ENCODE measurements at regions not wholly inside any gene's neighbourhood (a gene's known extent, or its start where the extent isn't known, plus 50 kb on each side); places are given as distances from the start of the nearest gene placed in this dataset.

DNA sequence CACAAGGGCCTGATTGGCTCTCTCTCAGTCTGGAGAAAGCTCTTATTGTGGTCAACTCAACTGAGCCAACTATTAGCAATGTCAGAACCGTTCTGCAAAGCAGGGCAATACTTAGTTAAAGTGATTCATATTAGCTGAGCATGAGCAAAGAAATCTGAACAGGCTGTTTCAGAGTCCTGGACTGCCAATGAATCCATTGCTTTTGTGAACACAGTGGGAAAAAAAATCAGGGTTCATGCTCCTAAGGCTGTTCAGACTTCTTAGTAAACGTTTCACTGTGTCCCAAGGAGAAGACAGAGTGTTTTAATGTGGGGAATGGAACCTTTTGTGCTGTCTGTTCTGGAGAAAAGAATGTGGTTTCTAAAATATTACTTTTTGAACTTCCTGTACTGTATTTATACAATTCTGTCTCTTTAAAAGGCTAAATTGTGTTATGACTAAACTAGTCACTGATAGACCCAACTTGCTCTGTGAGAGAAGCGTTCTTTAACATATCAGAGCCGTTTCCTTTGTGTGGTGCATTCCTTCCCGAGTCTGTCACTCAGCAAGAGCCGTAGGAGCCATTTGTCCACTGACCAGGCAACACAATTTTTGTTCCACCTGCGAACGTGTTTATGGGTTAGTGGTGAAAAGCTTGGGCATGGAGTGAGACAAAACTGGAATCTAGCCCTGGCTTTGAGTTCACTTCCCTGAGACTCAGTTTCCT is 366.1 kb downstream of the FBXO8 start:
- H3K4me1 ChIP-seq (ENCODE audit: control insufficient read depth in 2 of 2, insufficient read depth in 2 of 2, low read length in 2 of 2), result no peaks in the 10 kb centered on the region
- H3K27me3 ChIP-seq (ENCODE audit: control insufficient read depth in 2 of 2, insufficient read depth in 1 of 2, low read length in 1 of 2), result no peaks in the 10 kb centered on the region
- WGBS, result 71% methylated on average over 8 of the region's 8 CpGs
- H3K36me3 ChIP-seq (ENCODE audit: control insufficient read depth in 2 of 2, insufficient read depth in 2 of 2, low read length in 1 of 2), result no peaks in the 10 kb centered on the region
- DNase-seq (ENCODE audit: low read depth in 6 of 9, low spot score in 9 of 9), result no peak
- H3K9me3 ChIP-seq (ENCODE audit: control insufficient read depth in 2 of 2, insufficient read depth in 1 of 2, low read length in 1 of 2), result no peaks in the 10 kb centered on the region
- H3K27ac ChIP-seq (ENCODE audit: low read depth in 1 of 2, low read length in 1 of 2), result no peak overlapping the region
- no peak overlapping the region for H3K4me3 ChIP-seq (ENCODE audit: low read length in 2 of 2)

DNA sequence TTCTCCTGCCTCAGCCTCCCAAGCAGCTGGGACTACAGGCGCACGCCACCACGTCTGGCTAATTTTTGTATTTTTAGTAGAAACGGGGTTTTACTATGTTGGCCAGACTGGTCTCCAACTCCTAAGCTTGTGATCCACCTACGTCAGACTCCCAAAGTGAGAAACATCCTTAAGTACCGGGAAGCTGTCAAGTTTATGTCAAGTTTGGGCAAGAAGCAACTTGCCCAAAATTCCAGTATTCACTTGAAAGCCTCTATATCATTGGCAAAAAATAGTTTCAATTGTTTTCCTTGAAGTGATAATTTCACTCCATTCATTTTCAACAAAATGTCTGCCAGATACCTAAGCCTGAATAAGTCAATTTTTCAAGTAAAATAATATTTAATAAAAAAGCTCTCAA is 370.0 kb downstream of the FBXO8 start:
- H3K36me3 ChIP-seq (ENCODE audit: control insufficient read depth in 2 of 2, insufficient read depth in 2 of 2, low read length in 1 of 2), result no peaks in the 10 kb centered on the region
- no peak overlapping the region for H3K27ac ChIP-seq (ENCODE audit: low read depth in 1 of 2, low read length in 1 of 2)
- no peak overlapping the region for H3K4me3 ChIP-seq (ENCODE audit: low read length in 2 of 2)
- H3K27me3 ChIP-seq (ENCODE audit: control insufficient read depth in 2 of 2, insufficient read depth in 1 of 2, low read length in 1 of 2), result no peaks in the 10 kb centered on the region
- no peaks in the 10 kb centered on the region for H3K4me1 ChIP-seq (ENCODE audit: control insufficient read depth in 2 of 2, insufficient read depth in 2 of 2, low read length in 2 of 2)
- WGBS, result 92% methylated on average over 6 of the region's 6 CpGs
- DNase-seq (ENCODE audit: low read depth in 6 of 9, low spot score in 9 of 9), result no peak
- H3K9me3 ChIP-seq (ENCODE audit: control insufficient read depth in 2 of 2, insufficient read depth in 1 of 2, low read length in 1 of 2), result no peaks in the 10 kb centered on the region

DNA sequence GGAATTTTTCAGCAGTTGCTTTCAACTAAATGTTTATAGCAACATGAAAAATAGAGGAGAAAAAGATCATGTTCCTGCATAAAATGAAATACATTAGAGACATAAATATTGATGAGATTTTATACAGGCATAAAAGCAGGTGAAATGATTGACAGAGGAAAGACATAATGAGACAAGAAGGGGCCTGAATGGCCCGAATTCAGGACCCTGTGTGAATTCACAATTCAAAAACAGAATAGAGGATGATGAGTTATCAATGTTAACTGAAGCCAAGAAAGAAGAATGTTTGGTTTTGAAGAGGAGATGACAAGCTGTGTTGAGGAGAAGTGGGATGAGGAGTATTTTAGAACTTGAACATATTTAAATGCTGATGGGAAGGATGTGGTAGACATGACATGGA is 371.1 kb downstream of the FBXO8 start:
- Histone ChIP-seq H3K4me3 (ENCODE audit: low read length in 2 of 2) (no peak overlapping the region), H3K4me1 (ENCODE audit: control insufficient read depth in 2 of 2, insufficient read depth in 2 of 2, low read length in 2 of 2) (no peaks in the 10 kb centered on the region), H3K27me3 (ENCODE audit: control insufficient read depth in 2 of 2, insufficient read depth in 1 of 2, low read length in 1 of 2) (no peaks in the 10 kb centered on the region), H3K9me3 (ENCODE audit: control insufficient read depth in 2 of 2, insufficient read depth in 1 of 2, low read length in 1 of 2) (no peaks in the 10 kb centered on the region), H3K36me3 (ENCODE audit: control insufficient read depth in 2 of 2, insufficient read depth in 2 of 2, low read length in 1 of 2) (no peaks in the 10 kb centered on the region), H3K27ac (ENCODE audit: low read depth in 1 of 2, low read length in 1 of 2) (no peak overlapping the region)
- WGBS, result 71% methylated on average over 1 of the region's 1 CpG
- no peak for DNase-seq (ENCODE audit: low read depth in 6 of 9, low spot score in 9 of 9)

DNA sequence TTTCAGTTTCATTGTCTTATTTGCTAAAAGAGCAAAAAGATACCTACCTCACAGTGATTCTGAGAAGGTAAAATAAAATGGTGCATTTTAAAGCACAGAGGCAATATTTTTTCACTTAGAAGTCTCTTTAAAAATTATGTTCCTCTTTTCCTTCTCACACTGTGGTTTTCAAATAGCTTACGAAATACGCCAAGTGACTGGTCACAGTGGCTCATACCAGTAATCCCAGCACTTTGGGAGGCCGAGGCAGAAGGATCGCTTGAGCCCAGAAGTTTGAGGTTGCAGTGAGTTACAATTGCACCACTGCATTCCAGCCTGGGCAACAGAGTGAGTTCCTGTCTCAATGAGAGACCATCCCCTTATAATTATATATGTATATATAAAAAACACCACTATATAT is 372.6 kb downstream of the FBXO8 start:
- Histone ChIP-seq H3K27ac (ENCODE audit: low read depth in 1 of 2, low read length in 1 of 2) (no peak overlapping the region), H3K27me3 (ENCODE audit: control insufficient read depth in 2 of 2, insufficient read depth in 1 of 2, low read length in 1 of 2) (no peaks in the 10 kb centered on the region), H3K36me3 (ENCODE audit: control insufficient read depth in 2 of 2, insufficient read depth in 2 of 2, low read length in 1 of 2) (no peaks in the 10 kb centered on the region), H3K4me1 (ENCODE audit: control insufficient read depth in 2 of 2, insufficient read depth in 2 of 2, low read length in 2 of 2) (no peaks in the 10 kb centered on the region), H3K4me3 (ENCODE audit: low read length in 2 of 2) (no peak overlapping the region), H3K9me3 (ENCODE audit: control insufficient read depth in 2 of 2, insufficient read depth in 1 of 2, low read length in 1 of 2) (no peaks in the 10 kb centered on the region)
- no peak for DNase-seq (ENCODE audit: low read depth in 6 of 9, low spot score in 9 of 9)
- 45% methylated on average over 4 of the region's 4 CpGs for WGBS

DNA sequence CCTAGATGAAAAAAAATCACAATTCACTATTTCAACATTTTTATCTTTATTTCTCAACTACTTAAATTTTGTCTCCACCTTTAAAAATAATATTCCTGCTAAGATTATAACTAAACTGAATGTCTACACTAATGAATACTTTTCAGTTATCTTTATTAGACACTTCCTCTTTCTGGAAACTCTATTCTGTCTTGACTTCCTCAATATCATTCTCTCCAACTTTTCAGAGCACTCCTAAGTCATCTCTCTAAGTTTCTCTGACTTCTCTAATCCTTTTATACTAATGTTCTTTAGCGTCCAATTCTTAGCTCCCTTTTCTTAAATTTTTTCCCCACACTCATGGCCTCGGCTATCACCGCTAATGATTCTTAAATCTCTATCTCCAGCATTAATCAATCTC is 374.2 kb downstream of the FBXO8 start:
- Histone ChIP-seq H3K4me1 (ENCODE audit: control insufficient read depth in 2 of 2, insufficient read depth in 2 of 2, low read length in 2 of 2) (no peaks in the 10 kb centered on the region), H3K36me3 (ENCODE audit: control insufficient read depth in 2 of 2, insufficient read depth in 2 of 2, low read length in 1 of 2) (no peaks in the 10 kb centered on the region), H3K27me3 (ENCODE audit: control insufficient read depth in 2 of 2, insufficient read depth in 1 of 2, low read length in 1 of 2) (no peaks in the 10 kb centered on the region), H3K4me3 (ENCODE audit: low read length in 2 of 2) (no peak overlapping the region), H3K9me3 (ENCODE audit: control insufficient read depth in 2 of 2, insufficient read depth in 1 of 2, low read length in 1 of 2) (no peaks in the 10 kb centered on the region), H3K27ac (ENCODE audit: low read depth in 1 of 2, low read length in 1 of 2) (no peak overlapping the region)
- WGBS, result 79% methylated on average over 3 of the region's 3 CpGs
- no peak for DNase-seq (ENCODE audit: low read depth in 6 of 9, low spot score in 9 of 9)

DNA sequence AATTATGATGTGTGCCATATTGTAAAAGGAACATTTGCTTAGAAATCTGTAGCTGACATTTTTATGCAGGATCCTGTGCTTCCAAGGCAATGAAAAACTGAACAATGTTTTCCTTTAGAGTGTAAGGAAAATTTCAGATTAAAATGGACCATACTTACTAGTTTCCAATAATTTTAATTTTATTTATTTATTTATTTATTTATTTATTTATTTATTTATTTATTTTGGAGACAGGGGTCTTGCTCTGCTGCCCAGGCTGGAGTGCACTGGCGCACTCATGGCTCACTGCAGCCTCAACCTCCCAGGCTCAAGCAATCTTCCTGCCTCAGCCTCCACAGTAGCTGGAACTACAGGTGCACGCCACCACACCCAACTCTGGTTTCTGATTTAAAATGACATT is 369.8 kb upstream of the HAND2 start:
- no peak overlapping the region for H3K27ac ChIP-seq (ENCODE audit: low read depth in 1 of 2, low read length in 1 of 2)
- H3K9me3 ChIP-seq (ENCODE audit: control insufficient read depth in 2 of 2, insufficient read depth in 1 of 2, low read length in 1 of 2), result no peaks in the 10 kb centered on the region
- WGBS, result 93% methylated on average over 2 of the region's 2 CpGs
- no peaks in the 10 kb centered on the region for H3K27me3 ChIP-seq (ENCODE audit: control insufficient read depth in 2 of 2, insufficient read depth in 1 of 2, low read length in 1 of 2)
- no peaks in the 10 kb centered on the region for H3K36me3 ChIP-seq (ENCODE audit: control insufficient read depth in 2 of 2, insufficient read depth in 2 of 2, low read length in 1 of 2)
- DNase-seq (ENCODE audit: low read depth in 6 of 9, low spot score in 9 of 9), result no peak
- H3K4me1 ChIP-seq (ENCODE audit: control insufficient read depth in 2 of 2, insufficient read depth in 2 of 2, low read length in 2 of 2), result no peaks in the 10 kb centered on the region
- H3K4me3 ChIP-seq (ENCODE audit: low read length in 2 of 2), result no peak overlapping the region

DNA sequence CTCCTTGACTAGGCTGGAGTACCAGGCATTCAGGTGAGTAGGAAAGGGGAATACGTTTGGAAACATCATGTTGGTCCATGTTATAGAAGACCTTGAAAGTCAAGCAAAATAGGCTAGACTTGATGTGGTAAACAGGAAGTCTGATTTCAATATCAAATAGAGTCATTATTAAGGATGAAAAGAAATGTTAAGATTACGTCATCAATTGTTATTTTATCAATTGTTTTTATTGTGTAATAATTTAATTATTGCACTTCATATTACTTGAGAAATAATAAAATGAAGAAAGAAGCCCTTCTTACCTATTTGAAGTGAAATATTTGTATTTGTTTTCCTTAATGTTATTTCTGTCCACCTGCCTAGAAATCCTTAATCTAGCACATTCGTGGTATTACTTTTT is 361.0 kb upstream of the HAND2 start:
- WGBS, result 89% methylated on average over 3 of the region's 3 CpGs
- Histone ChIP-seq H3K36me3 (ENCODE audit: control insufficient read depth in 2 of 2, insufficient read depth in 2 of 2, low read length in 1 of 2) (no peaks in the 10 kb centered on the region), H3K9me3 (ENCODE audit: control insufficient read depth in 2 of 2, insufficient read depth in 1 of 2, low read length in 1 of 2) (peaks cover 0 to 11% of the 10 kb centered on the region in 2 donors), H3K27ac (ENCODE audit: low read depth in 1 of 2, low read length in 1 of 2) (no peak overlapping the region), H3K27me3 (ENCODE audit: control insufficient read depth in 2 of 2, insufficient read depth in 1 of 2, low read length in 1 of 2) (no peaks in the 10 kb centered on the region), H3K4me1 (ENCODE audit: control insufficient read depth in 2 of 2, insufficient read depth in 2 of 2, low read length in 2 of 2) (no peaks in the 10 kb centered on the region), H3K4me3 (ENCODE audit: low read length in 2 of 2) (no peak overlapping the region)
- DNase-seq (ENCODE audit: low read depth in 6 of 9, low spot score in 9 of 9), result no peak

DNA sequence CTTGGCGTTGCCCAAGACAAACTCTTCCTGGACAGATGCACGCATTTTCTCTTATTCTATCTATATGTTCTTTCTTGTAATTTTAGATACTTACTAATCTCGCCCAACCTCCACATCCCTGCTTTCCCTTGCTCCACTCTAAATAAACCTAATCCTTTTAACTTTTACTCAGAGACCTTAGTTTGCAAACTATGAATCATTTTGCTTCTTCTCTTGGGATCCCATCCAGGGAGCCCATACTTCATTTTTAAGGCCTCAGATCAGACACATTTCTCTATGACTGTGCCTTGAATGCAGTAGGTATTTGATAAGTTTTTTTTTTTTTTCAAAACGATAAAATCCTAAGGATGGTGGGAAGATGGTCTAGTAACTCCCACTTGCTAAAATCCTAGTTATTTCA is 353.8 kb upstream of the HAND2 start:
- H3K27me3 ChIP-seq (ENCODE audit: control insufficient read depth in 2 of 2, insufficient read depth in 1 of 2, low read length in 1 of 2), result no peaks in the 10 kb centered on the region
- H3K4me1 ChIP-seq (ENCODE audit: control insufficient read depth in 2 of 2, insufficient read depth in 2 of 2, low read length in 2 of 2), result no peaks in the 10 kb centered on the region
- no peaks in the 10 kb centered on the region for H3K9me3 ChIP-seq (ENCODE audit: control insufficient read depth in 2 of 2, insufficient read depth in 1 of 2, low read length in 1 of 2)
- H3K4me3 ChIP-seq (ENCODE audit: low read length in 2 of 2), result no peak overlapping the region
- H3K27ac ChIP-seq (ENCODE audit: low read depth in 1 of 2, low read length in 1 of 2), result no peak overlapping the region
- no peak for DNase-seq (ENCODE audit: low read depth in 6 of 9, low spot score in 9 of 9)
- no peaks in the 10 kb centered on the region for H3K36me3 ChIP-seq (ENCODE audit: control insufficient read depth in 2 of 2, insufficient read depth in 2 of 2, low read length in 1 of 2)
- 97% methylated on average over 4 of the region's 4 CpGs for WGBS

DNA sequence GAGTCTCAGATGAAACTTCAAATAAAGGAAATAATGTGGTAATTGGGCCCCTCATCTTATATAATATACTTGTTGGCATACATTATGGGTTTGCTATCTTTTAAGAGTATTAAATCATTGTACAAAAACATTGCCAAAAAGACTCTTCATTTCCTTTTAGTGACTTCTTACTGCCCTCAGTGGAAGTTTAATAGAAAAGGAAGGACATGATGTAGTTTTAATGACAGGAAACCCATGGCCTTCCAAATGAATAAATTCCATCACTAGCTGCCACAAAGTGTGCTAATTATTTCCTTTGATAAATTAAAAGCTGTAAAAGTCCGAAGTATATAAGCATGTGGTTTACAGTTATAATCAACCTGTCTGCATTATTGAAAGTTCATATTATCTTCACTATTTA is 350.9 kb upstream of the HAND2 start:
- Histone ChIP-seq H3K4me1 (ENCODE audit: control insufficient read depth in 2 of 2, insufficient read depth in 2 of 2, low read length in 2 of 2) (no peaks in the 10 kb centered on the region), H3K9me3 (ENCODE audit: control insufficient read depth in 2 of 2, insufficient read depth in 1 of 2, low read length in 1 of 2) (no peaks in the 10 kb centered on the region), H3K27me3 (ENCODE audit: control insufficient read depth in 2 of 2, insufficient read depth in 1 of 2, low read length in 1 of 2) (no peaks in the 10 kb centered on the region), H3K27ac (ENCODE audit: low read depth in 1 of 2, low read length in 1 of 2) (no peak overlapping the region), H3K36me3 (ENCODE audit: control insufficient read depth in 2 of 2, insufficient read depth in 2 of 2, low read length in 1 of 2) (no peaks in the 10 kb centered on the region), H3K4me3 (ENCODE audit: low read length in 2 of 2) (no peak overlapping the region)
- WGBS, result 19% methylated on average over 1 of the region's 1 CpG
- no peak for DNase-seq (ENCODE audit: low read depth in 6 of 9, low spot score in 9 of 9)

DNA sequence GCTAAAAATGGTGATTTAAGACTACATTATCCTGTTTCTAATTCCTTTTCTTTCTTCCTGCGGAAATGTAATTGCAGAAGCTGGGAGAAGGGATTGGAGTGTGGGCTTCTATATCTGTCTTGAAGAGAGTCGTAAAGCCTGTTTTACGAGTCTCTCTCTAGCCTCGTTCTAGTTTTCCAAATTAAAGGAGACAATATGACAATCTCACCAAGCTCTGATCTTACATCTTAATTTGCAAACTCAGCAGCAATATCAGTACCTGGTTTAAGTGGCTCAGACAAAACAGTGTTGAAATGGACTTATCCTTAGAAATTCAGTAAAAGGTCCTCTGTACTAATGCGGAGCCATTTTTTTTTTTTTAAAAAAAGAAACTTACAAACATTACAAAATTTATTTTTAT is 349.5 kb upstream of the HAND2 start:
- no peak overlapping the region for H3K27ac ChIP-seq (ENCODE audit: low read depth in 1 of 2, low read length in 1 of 2)
- no peaks in the 10 kb centered on the region for H3K9me3 ChIP-seq (ENCODE audit: control insufficient read depth in 2 of 2, insufficient read depth in 1 of 2, low read length in 1 of 2)
- H3K4me1 ChIP-seq (ENCODE audit: control insufficient read depth in 2 of 2, insufficient read depth in 2 of 2, low read length in 2 of 2), result no peaks in the 10 kb centered on the region
- WGBS, result 58% methylated on average over 5 of the region's 5 CpGs
- DNase-seq (ENCODE audit: low read depth in 6 of 9, low spot score in 9 of 9), result no peak
- H3K36me3 ChIP-seq (ENCODE audit: control insufficient read depth in 2 of 2, insufficient read depth in 2 of 2, low read length in 1 of 2), result no peaks in the 10 kb centered on the region
- H3K4me3 ChIP-seq (ENCODE audit: low read length in 2 of 2), result no peak overlapping the region
- no peaks in the 10 kb centered on the region for H3K27me3 ChIP-seq (ENCODE audit: control insufficient read depth in 2 of 2, insufficient read depth in 1 of 2, low read length in 1 of 2)

Data from thymus (tissue), 11 donors.